ENCODE measurements at regions not wholly inside any gene's neighbourhood (a gene's known extent, or its start where the extent isn't known, plus 50 kb on each side); places are given as distances from the start of the nearest gene placed in this dataset.

GRCh38 chr10:108655057-108655456 is 1268.3 kb downstream of the XPNPEP1 start:
- no peak overlapping the region for H3K4me3 ChIP-seq (ENCODE audit: low read depth, low read length)
- TF ChIP-seq, protein P1, sequence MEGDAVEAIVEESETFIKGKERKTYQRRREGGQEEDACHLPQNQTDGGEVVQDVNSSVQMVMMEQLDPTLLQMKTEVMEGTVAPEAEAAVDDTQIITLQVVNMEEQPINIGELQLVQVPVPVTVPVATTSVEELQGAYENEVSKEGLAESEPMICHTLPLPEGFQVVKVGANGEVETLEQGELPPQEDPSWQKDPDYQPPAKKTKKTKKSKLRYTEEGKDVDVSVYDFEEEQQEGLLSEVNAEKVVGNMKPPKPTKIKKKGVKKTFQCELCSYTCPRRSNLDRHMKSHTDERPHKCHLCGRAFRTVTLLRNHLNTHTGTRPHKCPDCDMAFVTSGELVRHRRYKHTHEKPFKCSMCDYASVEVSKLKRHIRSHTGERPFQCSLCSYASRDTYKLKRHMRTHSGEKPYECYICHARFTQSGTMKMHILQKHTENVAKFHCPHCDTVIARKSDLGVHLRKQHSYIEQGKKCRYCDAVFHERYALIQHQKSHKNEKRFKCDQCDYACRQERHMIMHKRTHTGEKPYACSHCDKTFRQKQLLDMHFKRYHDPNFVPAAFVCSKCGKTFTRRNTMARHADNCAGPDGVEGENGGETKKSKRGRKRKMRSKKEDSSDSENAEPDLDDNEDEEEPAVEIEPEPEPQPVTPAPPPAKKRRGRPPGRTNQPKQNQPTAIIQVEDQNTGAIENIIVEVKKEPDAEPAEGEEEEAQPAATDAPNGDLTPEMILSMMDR (IDR thresholded peaks at IDR 0.05; ENCODE audit: low read depth, low read length, missing control alignments) = no peak
- DNase-seq (ENCODE audit: low read depth) = no peak

DNA sequence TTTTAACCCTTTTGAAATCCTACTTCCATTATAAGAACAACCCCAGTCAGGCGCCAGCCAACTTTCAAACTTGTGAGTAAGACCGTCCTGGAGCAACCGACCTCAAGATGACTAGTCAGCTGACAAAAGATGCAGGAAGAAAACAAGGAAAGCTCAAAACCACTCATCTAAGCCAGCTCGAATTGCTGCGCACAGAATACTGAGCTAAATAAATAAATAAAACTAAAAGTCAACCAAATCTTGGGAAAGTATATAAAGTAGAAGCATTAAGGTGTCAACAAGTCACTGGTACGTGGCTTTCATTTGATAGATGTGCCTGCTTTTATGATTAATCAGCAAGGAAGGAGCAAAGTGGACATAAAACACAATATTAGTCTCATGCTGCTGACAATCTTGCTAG is 1269.8 kb downstream of the XPNPEP1 start:
- no peak overlapping the region for H3K4me3 ChIP-seq (ENCODE audit: low read depth, low read length)
- DNase-seq (ENCODE audit: low read depth) = no peak
- TF ChIP-seq, protein P1 (IDR thresholded peaks at IDR 0.05; ENCODE audit: low read depth, low read length, missing control alignments) = no peak

DNA sequence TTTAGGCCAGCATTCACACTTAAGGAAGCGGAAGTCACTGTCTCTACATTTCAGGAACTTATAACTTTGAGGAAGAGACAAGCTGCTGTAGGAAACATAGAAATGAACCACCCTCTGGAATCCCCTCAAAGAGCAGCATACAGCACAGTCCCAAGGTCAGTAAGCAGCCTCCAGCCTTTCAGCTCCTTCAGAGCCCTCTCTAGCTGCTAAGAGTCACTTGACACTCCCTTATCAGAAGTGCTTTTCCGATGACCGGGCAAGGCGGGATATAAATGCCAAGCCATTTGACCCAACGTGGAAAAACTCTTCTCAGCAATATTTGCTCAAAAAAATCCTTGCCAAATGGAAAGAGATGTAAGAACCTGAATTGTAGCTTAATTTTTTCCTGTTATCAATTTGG is 1284.3 kb downstream of the XPNPEP1 start:
- no peak overlapping the region for H3K4me3 ChIP-seq (ENCODE audit: low read depth, low read length)
- DNase-seq (ENCODE audit: low read depth) = no peak
- TF ChIP-seq, protein P1 (IDR thresholded peaks at IDR 0.05; ENCODE audit: low read depth, low read length, missing control alignments) = no peak

DNA sequence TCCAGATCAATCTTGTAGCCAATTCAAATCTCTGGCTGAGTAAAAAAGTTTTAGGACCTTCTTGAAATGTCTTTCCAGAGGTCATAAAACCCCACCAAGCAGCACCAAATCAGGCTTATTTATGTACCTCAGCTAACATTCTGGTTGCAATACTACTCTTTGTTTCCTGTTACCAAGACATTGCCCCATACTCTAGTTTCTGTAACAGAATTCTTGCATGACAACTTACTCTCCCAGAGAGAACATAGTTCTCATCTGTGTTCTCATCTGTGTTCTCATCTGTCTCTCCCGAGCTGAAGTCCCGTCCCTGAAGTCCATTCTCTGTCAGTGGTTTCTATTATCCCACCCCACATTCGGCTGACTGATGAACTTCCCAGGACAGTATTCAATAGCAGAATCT is 1285.1 kb downstream of the XPNPEP1 start:
- DNase-seq (ENCODE audit: low read depth) = no peak
- TF ChIP-seq, protein P1 (IDR thresholded peaks at IDR 0.05; ENCODE audit: low read depth, low read length, missing control alignments) = no peak
- H3K4me3 ChIP-seq (ENCODE audit: low read depth, low read length) = no peak overlapping the region

DNA sequence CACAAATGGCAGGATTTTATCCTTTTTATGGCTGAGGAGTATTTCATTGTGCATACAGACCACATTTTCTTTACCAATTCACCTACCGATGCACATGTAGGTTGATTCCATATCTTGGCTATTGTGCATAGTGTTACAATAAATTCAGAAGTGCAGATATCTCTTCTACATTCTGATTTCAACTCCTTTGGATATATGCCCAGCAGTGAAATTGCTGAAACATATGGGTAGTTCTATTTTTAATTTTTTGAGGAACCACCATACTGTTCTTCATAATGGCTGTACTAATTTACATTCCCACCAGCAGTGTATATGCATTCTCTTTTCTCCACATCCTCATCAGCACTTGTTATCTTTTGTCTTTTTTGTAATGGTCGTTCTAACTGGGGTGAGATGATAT is 1290.3 kb downstream of the XPNPEP1 start:
- no peak overlapping the region for H3K4me3 ChIP-seq (ENCODE audit: low read depth, low read length)
- DNase-seq (ENCODE audit: low read depth) = no peak
- TF ChIP-seq, protein P1 (IDR thresholded peaks at IDR 0.05; ENCODE audit: low read depth, low read length, missing control alignments) = no peak

GRCh38 chr10:108632144-108632543 is 1291.2 kb downstream of the XPNPEP1 start:
- TF ChIP-seq, protein P1 (IDR thresholded peaks at IDR 0.05; ENCODE audit: low read depth, low read length, missing control alignments) = no peak
- no peak overlapping the region for H3K4me3 ChIP-seq (ENCODE audit: low read depth, low read length)
- no peak for DNase-seq (ENCODE audit: low read depth)

DNA sequence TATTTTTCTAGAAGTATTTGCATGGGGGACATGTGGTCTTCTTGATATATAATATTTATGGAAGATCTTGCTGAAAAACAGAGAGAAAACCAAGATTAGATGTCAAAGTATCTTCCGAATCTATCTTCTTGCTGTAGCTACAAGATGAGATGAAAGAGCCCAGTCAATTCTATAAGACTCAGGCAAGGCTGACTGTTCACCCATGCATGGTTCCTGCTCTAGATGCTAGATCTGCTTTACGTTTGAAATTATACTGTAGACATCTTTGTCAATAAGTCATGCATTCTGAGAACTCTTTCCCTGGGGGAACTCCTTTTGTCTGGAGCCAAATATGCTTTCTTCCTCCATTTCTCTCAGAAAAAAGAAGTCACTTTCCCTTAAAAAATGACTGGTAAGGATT is 1292.0 kb downstream of the XPNPEP1 start:
- H3K4me3 ChIP-seq (ENCODE audit: low read depth, low read length) = no peak overlapping the region
- TF ChIP-seq, protein P1 (IDR thresholded peaks at IDR 0.05; ENCODE audit: low read depth, low read length, missing control alignments) = no peak
- no peak for DNase-seq (ENCODE audit: low read depth)
